ENCODE measurements at regions not wholly inside any gene's neighbourhood (a gene's known extent, or its start where the extent isn't known, plus 50 kb on each side); places are given as distances from the start of the nearest gene placed in this dataset.

DNA sequence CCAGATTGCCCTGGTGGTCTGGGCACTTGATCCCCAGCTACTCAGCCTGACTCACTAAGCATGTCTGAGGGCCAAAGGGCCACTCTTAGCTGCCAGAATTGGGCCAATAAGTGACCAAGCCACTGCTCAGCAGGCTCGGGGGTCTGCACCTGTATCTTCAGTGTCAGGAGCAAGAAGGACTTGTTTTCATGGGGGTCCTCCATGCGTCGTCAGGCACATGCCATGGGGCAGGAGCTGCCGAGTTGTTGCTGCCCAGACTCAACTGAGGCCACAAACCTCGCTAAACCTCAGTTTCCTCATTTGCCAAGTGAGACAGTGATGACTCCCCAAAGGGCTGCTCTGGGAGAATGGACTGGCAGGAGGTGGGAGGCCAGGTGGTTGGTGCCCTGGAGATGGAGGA lies 158.6 kb upstream of the GDF10 start:
- Histone ChIP-seq H3K27ac (no peak overlapping the region), H3K4me3 (IDR thresholded peaks at IDR 0.05; ENCODE audit: insufficient read depth, low read depth, low read length) (no peak overlapping the region), H3K4me2 (no peak overlapping the region), H3K36me3 (ENCODE audit: insufficient read depth) (no peaks in the 10 kb centered on the region), H3K4me1 (ENCODE audit: low read depth, poor library complexity, severe bottlenecking) (no peaks in the 10 kb centered on the region), H3K9ac (no peak overlapping the region), H2AFZ (ENCODE audit: low read depth) (no peak overlapping the region), H4K20me1 (ENCODE audit: insufficient read depth) (no peaks in the 10 kb centered on the region), H3K79me2 (ENCODE audit: insufficient read depth, low read depth) (no peaks in the 10 kb centered on the region), H3K27me3 (ENCODE audit: insufficient read depth, low read depth) (no peaks in the 10 kb centered on the region)
- TF ChIP-seq, protein P1, sequence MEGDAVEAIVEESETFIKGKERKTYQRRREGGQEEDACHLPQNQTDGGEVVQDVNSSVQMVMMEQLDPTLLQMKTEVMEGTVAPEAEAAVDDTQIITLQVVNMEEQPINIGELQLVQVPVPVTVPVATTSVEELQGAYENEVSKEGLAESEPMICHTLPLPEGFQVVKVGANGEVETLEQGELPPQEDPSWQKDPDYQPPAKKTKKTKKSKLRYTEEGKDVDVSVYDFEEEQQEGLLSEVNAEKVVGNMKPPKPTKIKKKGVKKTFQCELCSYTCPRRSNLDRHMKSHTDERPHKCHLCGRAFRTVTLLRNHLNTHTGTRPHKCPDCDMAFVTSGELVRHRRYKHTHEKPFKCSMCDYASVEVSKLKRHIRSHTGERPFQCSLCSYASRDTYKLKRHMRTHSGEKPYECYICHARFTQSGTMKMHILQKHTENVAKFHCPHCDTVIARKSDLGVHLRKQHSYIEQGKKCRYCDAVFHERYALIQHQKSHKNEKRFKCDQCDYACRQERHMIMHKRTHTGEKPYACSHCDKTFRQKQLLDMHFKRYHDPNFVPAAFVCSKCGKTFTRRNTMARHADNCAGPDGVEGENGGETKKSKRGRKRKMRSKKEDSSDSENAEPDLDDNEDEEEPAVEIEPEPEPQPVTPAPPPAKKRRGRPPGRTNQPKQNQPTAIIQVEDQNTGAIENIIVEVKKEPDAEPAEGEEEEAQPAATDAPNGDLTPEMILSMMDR (conservative IDR thresholded peaks at IDR 0.05; ENCODE audit: low read depth, low read length), result no peak

DNA sequence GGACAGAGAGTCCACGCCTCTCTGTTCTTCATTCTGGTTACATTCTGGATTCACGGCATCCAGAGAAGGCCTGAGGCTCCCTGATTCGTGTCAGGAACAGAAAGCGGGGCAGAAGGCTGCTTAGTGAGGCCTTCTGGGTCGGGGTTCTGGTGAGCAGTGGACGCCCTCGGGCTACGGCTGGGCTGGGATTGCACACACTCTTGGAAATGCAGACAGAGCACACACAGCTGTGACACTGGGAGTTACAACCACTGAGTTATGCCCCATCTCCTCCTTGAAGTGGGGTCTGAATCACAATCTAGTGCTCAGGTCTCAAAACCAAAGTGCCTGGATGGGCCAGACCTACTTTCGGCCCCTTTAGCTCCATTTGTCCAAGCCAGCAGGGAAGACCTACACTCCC lies 156.9 kb upstream of the GDF10 start:
- Histone ChIP-seq H3K4me1 (ENCODE audit: low read depth, poor library complexity, severe bottlenecking) (no peaks in the 10 kb centered on the region), H3K9ac (no peak overlapping the region), H3K79me2 (ENCODE audit: insufficient read depth, low read depth) (no peaks in the 10 kb centered on the region), H3K4me2 (no peak overlapping the region), H3K27ac (no peak overlapping the region), H3K36me3 (ENCODE audit: insufficient read depth) (no peaks in the 10 kb centered on the region), H2AFZ (ENCODE audit: low read depth) (no peak overlapping the region), H3K27me3 (ENCODE audit: insufficient read depth, low read depth) (no peaks in the 10 kb centered on the region), H4K20me1 (ENCODE audit: insufficient read depth) (no peaks in the 10 kb centered on the region), H3K4me3 (IDR thresholded peaks at IDR 0.05; ENCODE audit: insufficient read depth, low read depth, low read length) (no peak overlapping the region)
- TF ChIP-seq, protein P1 (conservative IDR thresholded peaks at IDR 0.05; ENCODE audit: low read depth, low read length), result no peak

DNA sequence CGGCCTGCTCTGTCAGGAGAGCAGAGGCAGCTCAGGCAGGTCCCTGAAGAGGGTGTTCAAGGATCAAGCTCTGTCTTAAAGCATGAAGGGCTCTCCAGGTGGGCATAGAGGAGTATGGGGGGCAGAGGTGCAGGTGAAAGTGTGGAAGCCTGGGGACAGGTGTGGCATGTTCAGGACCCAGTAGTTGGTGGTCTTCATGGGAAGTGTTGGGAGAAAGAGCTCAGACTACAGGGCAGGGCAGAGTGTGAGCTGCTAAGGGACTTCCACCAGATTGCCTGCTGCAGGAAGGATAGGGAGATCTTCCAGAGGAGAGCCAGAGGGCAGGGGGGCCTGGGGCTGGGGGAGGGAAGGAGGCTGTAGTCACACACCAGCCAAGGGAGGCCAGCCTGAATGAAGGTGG lies 156.5 kb upstream of the GDF10 start:
- H4K20me1 ChIP-seq (ENCODE audit: insufficient read depth), result no peaks in the 10 kb centered on the region

DNA sequence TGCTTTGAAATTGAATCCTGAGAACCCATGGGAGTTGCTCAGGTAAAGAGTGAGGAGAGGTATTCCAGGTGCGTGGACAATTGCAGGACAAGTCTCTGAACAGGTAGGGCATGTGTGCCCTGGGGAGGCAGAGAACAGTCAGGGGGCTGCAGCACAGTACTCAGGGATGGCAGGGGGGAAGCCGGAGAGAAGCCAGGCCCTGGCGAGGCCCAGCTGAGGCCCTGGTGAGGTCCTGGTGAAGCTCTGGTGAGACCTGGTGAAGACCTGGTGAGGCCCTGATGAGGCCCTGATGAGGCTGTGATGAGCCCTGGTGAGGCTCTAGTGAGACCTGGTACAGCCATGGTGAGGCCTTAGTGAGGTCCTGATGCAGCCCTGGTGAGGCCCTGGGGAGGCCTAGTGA lies 155.5 kb upstream of the GDF10 start:
- no peaks in the 10 kb centered on the region for H3K27me3 ChIP-seq (ENCODE audit: insufficient read depth, low read depth)
- TF ChIP-seq, protein P1 (conservative IDR thresholded peaks at IDR 0.05; ENCODE audit: low read depth, low read length), result no peak
- H4K20me1 ChIP-seq (ENCODE audit: insufficient read depth), result no peaks in the 10 kb centered on the region
- H3K4me3 ChIP-seq (IDR thresholded peaks at IDR 0.05; ENCODE audit: insufficient read depth, low read depth, low read length), result no peak overlapping the region
- H3K36me3 ChIP-seq (ENCODE audit: insufficient read depth), result no peaks in the 10 kb centered on the region
- H3K4me2 ChIP-seq, result no peak overlapping the region
- H3K9ac ChIP-seq, result no peak overlapping the region
- no peak overlapping the region for H3K27ac ChIP-seq
- H3K79me2 ChIP-seq (ENCODE audit: insufficient read depth, low read depth), result no peaks in the 10 kb centered on the region
- no peaks in the 10 kb centered on the region for H3K4me1 ChIP-seq (ENCODE audit: low read depth, poor library complexity, severe bottlenecking)
- H2AFZ ChIP-seq (ENCODE audit: low read depth), result no peak overlapping the region

More for the DNA sequence above, 156.5 kb upstream of the GDF10 start:
- Histone ChIP-seq H3K4me3 (IDR thresholded peaks at IDR 0.05; ENCODE audit: insufficient read depth, low read depth, low read length) (no peak overlapping the region), H3K36me3 (ENCODE audit: insufficient read depth) (no peaks in the 10 kb centered on the region), H3K79me2 (ENCODE audit: insufficient read depth, low read depth) (no peaks in the 10 kb centered on the region), H3K4me1 (ENCODE audit: low read depth, poor library complexity, severe bottlenecking) (no peaks in the 10 kb centered on the region), H2AFZ (ENCODE audit: low read depth) (no peak overlapping the region), H3K9ac (no peak overlapping the region), H3K27me3 (ENCODE audit: insufficient read depth, low read depth) (no peaks in the 10 kb centered on the region), H3K4me2 (no peak overlapping the region), H3K27ac (no peak overlapping the region)
- TF ChIP-seq, protein P1 (conservative IDR thresholded peaks at IDR 0.05; ENCODE audit: low read depth, low read length), result no peak
